NCI-H526 (cell line): ENCODE measurements at regions not wholly inside any gene's neighbourhood (a gene's known extent, or its start where the extent isn't known, plus 50 kb on each side); places are given as distances from the start of the nearest gene placed in this dataset.
"Not testable (repeated sequence)": the region's sequence is repeated elsewhere in the genome, so short reads cannot be mapped to it uniquely, and the experiment has no call there.

Experiments
- DNase-seq, 2 experiments: peaks; one replicate each; lab custom pipeline; 2025; lab: John Stamatoyannopoulos, UW

DNA sequence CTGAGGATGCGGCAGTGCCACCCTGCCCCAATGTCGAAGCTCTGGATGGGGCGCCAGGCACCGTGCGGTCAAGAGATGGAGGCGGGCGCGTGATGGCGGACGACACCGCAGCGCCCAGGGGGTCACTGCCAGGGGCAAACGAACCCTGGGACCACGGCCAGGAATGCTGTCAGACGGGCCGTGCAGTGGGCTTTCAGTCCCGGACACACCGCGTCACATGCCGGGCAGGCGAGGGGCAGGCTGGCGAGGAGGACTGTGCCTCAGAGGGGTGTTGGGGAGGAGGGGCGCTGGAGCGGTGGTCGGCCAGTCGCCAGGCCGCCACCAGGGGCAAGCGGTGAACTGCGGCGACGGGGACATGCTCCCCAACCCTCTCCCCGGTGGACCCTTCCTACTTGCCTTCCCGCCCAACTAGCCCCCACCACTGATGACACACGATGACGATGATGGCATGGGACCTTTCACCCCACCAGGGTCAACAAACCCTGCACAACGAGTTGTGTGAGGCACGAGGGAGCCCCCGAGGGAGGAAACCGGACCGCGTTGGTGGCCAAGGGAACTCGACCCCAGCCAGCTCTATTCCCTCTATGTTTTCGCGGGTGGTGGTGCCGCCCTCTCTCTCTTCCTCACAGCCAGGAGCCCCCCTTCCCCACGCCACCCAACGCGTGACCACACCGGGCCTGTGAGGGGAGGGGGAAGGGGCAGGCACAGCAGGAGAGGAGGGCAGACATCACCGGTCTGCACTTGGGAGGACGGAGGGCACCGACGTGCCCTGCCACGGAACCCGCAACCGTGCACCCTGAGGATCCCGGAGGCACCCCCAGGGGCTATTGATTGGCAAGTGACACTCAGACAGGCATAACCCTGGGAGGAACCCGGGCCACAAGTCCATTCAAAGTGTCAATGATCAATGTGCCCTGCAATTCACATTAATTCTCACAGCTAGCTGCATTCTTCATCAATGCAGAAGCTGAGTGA lies 1960.9 kb upstream of the DEFB115 start:
- DNase-seq, result no peak

GRCh38 chr20:29297411-29298270 lies 1959.8 kb upstream of the DEFB115 start:
- DNase-seq, result no peak

DNA sequence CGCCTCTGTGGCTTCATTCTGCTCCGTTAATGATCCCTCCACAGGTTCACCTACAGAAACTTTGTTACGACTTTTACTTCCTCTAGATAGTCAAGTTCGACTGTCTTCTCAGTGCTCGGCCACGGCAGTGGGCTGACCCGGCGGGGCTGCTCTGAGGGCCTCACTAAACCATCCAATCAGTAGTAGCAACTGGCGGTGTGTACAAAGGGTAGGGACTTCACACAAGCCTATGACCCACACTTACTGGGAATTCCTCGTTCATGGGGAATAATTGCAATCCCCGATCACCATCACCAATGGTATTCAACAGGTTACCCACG lies 1959.2 kb upstream of the DEFB115 start:
- no peak for DNase-seq

DNA sequence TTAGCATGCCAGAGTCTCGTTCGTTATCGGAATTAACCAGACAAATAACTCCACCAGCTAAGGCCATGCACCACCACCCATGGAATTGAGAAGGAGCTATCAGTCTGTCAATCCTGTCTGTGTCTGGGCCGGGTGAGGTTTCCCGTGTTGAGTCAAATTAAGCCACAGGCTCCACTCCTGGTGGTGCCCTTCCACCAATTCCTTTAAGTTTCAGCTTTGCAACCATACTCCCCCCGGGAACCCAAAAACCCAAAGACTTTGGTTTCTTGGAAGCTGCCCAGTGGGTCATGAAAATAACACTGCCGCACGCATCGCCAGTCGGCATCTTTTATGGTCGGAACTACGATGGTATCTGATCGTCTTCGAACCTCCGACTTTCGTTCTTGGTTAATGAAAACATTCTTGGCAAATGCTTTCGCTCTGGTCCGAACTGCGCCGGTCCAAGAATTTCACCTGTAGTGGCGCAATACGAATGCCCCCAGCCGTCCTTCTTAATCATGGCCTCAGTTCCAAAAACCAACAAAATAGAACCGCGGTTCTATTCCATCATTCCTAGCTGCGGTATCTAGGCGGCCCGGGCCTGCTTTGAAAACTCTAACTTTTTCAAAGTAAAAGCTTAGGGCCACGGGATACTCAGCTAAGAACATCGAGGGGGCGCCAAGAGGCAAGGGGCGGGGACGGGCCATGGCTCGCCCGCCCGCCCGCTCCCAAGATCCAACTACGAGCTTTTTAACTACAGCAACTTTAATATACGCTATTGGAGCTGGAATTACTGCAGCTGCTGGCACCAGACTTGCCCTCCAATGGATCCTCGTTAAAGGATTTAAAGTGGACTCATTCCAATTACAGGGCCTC lies 1958.5 kb upstream of the DEFB115 start:
- no peak for DNase-seq

GRCh38 chr20:29299811-29300578 lies 1957.5 kb upstream of the DEFB115 start:
- no peak for DNase-seq

DNA sequence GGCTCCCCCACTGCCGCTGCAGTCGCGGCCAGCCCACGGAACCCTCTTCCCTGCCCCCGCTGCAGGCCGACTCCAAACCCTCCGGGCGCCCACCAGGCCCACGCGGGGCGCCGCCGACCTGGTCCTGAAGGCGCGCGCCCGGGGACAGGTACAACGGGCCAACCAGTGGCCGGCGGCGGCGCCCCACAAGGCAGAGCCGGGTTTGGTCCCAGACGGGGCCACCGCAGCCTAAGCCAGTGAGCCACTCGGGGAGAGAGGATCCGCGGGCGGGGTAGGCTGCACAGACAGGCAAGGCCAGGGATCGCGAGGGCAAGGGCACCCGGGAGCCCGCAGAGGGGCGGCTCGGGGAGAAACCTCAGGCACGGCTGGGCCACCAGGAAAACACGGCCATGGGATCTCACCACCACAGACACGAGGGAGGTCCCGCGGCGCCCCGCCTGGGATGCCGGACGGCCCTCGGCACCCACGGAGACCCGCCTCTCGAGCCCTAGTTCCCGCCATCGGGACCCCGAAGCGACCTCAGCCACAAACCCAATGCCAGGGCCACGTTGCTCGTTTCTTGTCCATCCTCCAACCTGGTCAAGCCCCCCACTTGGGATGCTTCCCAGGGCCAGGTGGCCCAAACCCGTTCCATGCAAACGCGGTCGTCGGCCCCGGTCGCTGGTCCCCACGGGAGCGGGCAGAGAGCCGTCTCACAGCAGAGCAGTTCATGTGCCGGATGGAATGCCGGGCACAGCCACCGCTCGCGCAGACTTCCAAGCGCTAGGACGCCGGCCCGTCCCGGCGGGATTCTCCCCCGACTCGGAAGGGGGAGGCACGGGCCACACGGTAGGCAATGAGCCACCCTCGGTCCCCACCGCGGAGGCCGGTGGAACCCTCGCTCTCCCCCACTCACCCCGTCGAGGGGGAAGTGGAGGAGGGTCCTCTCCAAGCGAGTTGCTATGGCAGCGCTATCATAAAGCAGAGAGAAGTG lies 1956.6 kb upstream of the DEFB115 start:
- no peak for DNase-seq

GRCh38 chr20:29301624-29302259 lies 1955.7 kb upstream of the DEFB115 start:
- DNase-seq, result no peak

- DNase-seq, result no peak
Observed at GRCh38 chr20:29302979-29303644, 1954.4 kb upstream of the DEFB115 start.

DNA sequence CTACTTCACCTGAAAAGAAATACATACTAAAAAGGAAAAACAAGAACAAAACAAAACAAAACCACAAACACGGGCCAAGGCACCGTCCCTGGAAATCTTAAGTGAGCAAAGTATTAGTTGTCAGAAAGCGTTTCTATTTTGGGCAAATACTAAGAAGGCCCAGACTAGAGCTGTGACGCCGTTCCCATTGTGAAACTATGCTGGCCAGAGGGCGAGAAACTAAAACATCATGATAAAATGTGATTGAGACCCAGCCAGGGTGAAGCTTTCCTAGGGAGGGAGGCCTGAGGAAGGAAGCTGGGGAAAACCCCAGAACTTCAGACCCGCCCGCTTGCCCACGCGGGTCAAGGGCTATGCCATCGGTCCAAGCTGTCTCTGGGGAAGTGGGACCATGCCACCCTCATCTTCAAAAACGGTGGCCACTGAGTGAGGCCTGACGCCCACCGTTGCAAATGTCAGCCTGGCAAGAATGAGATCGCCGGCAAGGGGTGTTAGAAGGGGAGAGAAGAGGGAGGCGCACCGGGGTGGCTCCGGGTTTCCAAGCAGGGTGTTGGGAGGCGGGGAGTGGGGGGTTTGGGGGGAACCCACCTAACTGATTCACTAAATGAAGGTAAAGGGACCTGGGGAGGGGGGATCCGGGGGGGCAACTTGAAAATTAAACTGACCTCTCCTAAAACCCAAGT lies 1950.9 kb upstream of the DEFB115 start:
- no peak for DNase-seq

DNA sequence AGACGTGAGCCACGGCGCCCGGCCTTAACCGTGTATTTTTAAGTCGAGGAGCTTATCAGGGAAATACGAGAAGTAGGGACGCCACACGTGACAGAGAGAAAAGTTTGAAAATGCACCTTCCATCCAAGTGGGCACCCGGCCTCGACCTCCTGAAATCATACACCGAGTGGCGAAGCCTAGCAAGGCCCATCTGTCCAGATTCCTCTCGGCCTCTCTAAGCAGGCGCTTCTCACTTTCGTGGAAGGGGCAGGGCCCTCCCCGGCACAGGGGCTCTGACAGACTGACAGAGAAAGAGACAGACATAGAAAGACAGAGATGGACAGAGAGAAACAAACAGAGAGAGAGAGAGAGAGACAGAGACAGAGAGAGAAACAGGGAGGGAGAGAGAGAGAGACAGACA lies 1950.0 kb upstream of the DEFB115 start:
- DNase-seq, result not testable (repeated sequence)

DNA sequence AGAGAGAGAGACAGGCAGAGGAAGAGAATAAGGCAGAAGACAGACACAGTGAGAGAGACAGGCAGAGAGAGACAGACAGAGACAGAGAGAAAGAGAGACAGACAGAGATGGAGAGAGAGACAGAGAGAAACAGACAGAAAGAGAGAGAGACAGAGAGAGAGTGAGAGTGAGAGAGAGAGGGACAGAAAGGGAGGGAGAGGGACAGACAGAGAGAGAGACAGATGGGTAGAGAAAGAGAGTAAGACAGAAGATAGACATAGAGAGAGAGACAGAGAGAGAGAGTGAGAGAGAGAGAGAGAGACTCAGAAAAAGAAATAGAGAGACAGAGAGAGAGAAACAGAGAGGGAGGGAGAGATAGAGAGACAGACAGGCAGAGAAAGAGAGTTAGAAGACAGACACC lies 1948.5 kb upstream of the DEFB115 start:
- DNase-seq, result not testable (repeated sequence)

DNA sequence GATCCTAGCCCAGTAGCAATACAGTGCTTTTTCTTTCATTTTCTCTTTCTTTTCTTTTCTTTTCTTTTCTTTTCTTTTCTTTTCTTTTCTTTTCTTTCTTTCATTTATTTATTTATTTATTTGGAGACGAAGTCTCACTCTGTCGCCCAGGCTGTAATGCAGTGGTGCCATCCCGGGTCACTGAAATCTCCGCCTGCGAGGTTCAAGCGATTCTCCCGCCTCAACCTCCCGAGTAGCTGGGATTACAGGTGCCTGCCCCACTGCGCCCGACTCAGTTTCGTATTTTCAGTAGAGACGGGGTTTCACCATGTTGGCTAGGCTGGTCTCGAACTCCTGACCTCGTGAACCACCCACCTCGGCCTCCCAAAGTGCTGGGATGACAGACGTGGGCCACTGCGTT lies 1948.0 kb upstream of the DEFB115 start:
- DNase-seq, result not testable (repeated sequence)

GRCh38 chr20:29311046-29311445 lies 1946.4 kb upstream of the DEFB115 start:
- not testable (repeated sequence) for DNase-seq

- DNase-seq, result not testable (repeated sequence)
Observed at GRCh38 chr20:29312679-29313078, 1944.8 kb upstream of the DEFB115 start.

- no peak for DNase-seq
Observed at GRCh38 chr20:29313481-29313880, 1944.0 kb upstream of the DEFB115 start.

GRCh38 chr20:29314294-29314693 lies 1943.2 kb upstream of the DEFB115 start:
- DNase-seq, result no peak

DNA sequence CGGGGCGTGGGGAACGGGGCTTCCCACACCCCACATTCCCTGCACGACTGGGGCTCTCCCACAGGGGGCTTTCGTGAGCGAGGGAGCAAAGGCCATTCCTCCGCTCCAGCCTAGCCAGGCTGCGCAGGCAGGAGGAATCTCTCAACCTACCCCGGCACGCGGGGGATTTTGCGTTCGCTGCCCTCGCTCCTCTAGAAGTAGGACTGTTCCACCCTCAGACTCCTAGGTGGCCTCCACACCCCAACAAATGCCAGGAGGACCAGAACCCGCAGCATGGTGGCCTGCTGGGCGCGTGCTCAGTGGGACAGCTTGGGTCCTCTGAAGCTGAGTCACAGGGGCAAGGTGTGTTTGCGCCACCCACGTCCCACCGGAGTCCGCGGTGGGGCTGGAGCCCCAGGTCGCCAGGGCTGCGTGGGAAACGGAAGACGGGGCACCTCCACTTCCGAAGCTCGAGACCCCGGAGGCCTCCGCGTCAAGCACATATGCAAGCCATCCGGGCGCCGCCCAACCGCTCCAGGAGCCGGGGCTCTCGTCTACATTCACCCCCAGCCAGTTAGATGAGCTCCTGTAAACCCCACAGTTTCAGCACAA lies 1938.5 kb upstream of the DEFB115 start:
- DNase-seq, result no peak

GRCh38 chr20:29319725-29320124 lies 1937.7 kb upstream of the DEFB115 start:
- no peak for DNase-seq
